ENCODE measurements at regions not wholly inside any gene's neighbourhood (a gene's known extent, or its start where the extent isn't known, plus 50 kb on each side); places are given as distances from the start of the nearest gene placed in this dataset.

- no peak overlapping the region for H2BK15ac ChIP-seq (ENCODE audit: low read depth, low read length)
- no CpG with 5 or more reads among the region's 3 CpGs for WGBS (ENCODE audit: extremely low coverage, insufficient read length, low lambda C conversion rate)
Measured at GRCh38 chr12:42725809-42726208, 136.3 kb upstream of the PRICKLE1 start.

More at GRCh38 chr12:42725809-42726208, 136.3 kb upstream of the PRICKLE1 start:
- H3K23ac ChIP-seq (ENCODE audit: insufficient read length, low read depth, low read length) = no peak overlapping the region
- Mint-ChIP-seq H3K4me3 (no peak overlapping the region), H3K27ac (no peak overlapping the region), H3K4me1 (no peaks in the 10 kb centered on the region), H3K27me3 (ENCODE audit: low read depth) (peaks cover 2% of the 10 kb centered on the region), H3K9me3 (peaks cover 0 to 9% of the 10 kb centered on the region in 2 experiments; a peak in 4 of 5 replicates), H3K36me3 (ENCODE audit: insufficient read depth in 1 of 3, low read depth in 3 of 3) (peaks cover 0 to 9% (median 2%) of the 10 kb centered on the region in 3 experiments; a peak in 6 of 7 replicates)
- H4K8ac ChIP-seq (replicated peaks; ENCODE audit: insufficient read length, low read depth, low read length) = no peak overlapping the region
- no peak overlapping the region for H3T11ph ChIP-seq (ENCODE audit: low read length)
- H2BK20ac ChIP-seq (ENCODE audit: low read depth, low read length, poor library complexity, severe bottlenecking) = no peak overlapping the region
- TF ChIP-seq, protein P1, sequence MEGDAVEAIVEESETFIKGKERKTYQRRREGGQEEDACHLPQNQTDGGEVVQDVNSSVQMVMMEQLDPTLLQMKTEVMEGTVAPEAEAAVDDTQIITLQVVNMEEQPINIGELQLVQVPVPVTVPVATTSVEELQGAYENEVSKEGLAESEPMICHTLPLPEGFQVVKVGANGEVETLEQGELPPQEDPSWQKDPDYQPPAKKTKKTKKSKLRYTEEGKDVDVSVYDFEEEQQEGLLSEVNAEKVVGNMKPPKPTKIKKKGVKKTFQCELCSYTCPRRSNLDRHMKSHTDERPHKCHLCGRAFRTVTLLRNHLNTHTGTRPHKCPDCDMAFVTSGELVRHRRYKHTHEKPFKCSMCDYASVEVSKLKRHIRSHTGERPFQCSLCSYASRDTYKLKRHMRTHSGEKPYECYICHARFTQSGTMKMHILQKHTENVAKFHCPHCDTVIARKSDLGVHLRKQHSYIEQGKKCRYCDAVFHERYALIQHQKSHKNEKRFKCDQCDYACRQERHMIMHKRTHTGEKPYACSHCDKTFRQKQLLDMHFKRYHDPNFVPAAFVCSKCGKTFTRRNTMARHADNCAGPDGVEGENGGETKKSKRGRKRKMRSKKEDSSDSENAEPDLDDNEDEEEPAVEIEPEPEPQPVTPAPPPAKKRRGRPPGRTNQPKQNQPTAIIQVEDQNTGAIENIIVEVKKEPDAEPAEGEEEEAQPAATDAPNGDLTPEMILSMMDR (conservative IDR thresholded peaks at IDR 0.05) = no peak
- H2AK5ac ChIP-seq (ENCODE audit: insufficient read length, low read length) = no peak overlapping the region
- H3K56ac ChIP-seq (ENCODE audit: insufficient read length, low read depth, low read length) = no peak overlapping the region
- no peak overlapping the region for H2AFZ ChIP-seq (ENCODE audit: low read length)
- H3K23me2 ChIP-seq (ENCODE audit: insufficient read length, low read depth, low read length, poor library complexity, severe bottlenecking) = no peaks in the 10 kb centered on the region
- no peaks in the 10 kb centered on the region for H4K20me1 ChIP-seq (ENCODE audit: control insufficient read depth, insufficient read depth, insufficient read length)
- no peak overlapping the region for H3K4ac ChIP-seq (ENCODE audit: low read depth, low read length)
- H3K9me3 ChIP-seq (ENCODE audit: control insufficient read depth, low read depth, low read length) = peaks cover 17% of the 10 kb centered on the region
- H3K79me2 ChIP-seq (ENCODE audit: insufficient read depth, low read length) = no peaks in the 10 kb centered on the region
- H4K5ac ChIP-seq (ENCODE audit: insufficient read length, low read depth, low read length) = no peak overlapping the region
- H3K27me3 ChIP-seq (ENCODE audit: insufficient read depth, low read length) = no peaks in the 10 kb centered on the region
- no peaks in the 10 kb centered on the region for H3K79me1 ChIP-seq (ENCODE audit: insufficient read depth, low read depth, low read length, poor library complexity, severe bottlenecking)
- H3K18ac ChIP-seq (ENCODE audit: insufficient read length, low read depth, low read length) = no peak overlapping the region
- H2BK5ac ChIP-seq (ENCODE audit: insufficient read length, low read length) = no peak overlapping the region
- no peak overlapping the region for H4K91ac ChIP-seq (ENCODE audit: insufficient read length, low read depth, low read length)
- DNase-seq = no peak
- no peak overlapping the region for H3K27ac ChIP-seq (ENCODE audit: insufficient read length, low read depth, low read length)
- H3K4me1 ChIP-seq (ENCODE audit: insufficient read depth, low read length) = no peaks in the 10 kb centered on the region
- no peak overlapping the region for H2BK12ac ChIP-seq (ENCODE audit: insufficient read length, low read depth, low read length)
- H3K4me2 ChIP-seq (ENCODE audit: insufficient read depth, insufficient read length, low read length) = no peak overlapping the region
- no peak overlapping the region for H3K14ac ChIP-seq (ENCODE audit: insufficient read depth, low read length)
- H2BK120ac ChIP-seq (ENCODE audit: low read depth, low read length, poor library complexity, severe bottlenecking) = no peak overlapping the region
- H3K9ac ChIP-seq (ENCODE audit: extremely low read depth, insufficient read length, low read length) = no peak overlapping the region
